HEK293 (cell line): ENCODE measurements at regions not wholly inside any gene's neighbourhood (a gene's known extent, or its start where the extent isn't known, plus 50 kb on each side); places are given as distances from the start of the nearest gene placed in this dataset.

Experiments
- CTCF ChIA-PET: fragments of 350-600 bp; formaldehyde crosslinking; extraction: SDS; loops from one replicate; lab custom pipeline; 2021; ENCODE audit warnings: antibody characterized with exemption; lab: Yijun Ruan, JAX
- POLR2A ChIA-PET: fragments of 300-600 bp; formaldehyde crosslinking; extraction: SDS; loops from one replicate; lab custom pipeline; 2020; ENCODE audit warnings: antibody characterized with exemption, inconsistent platforms; lab: Yijun Ruan, JAX
- H3K27ac ChIP-seq: fragments of 200-500 bp; sonication (Bioruptor generic); 2 replicates; pipeline ENCODE4 v1.5.1; 2014; ENCODE audit warnings: low read depth, low read length, control low read depth, inconsistent platforms; ENCODE audit errors: extremely low read depth
- H3K36me3 ChIP-seq, 2 experiments: fragments of 200-500 bp in 1 of 2; sonication (Bioruptor generic) in 1 of 2; 1 replicate in 1 of 2; 2 replicates in 1 of 2; pipeline ENCODE4 v1.5.1; 2014 to 2017; ENCODE audit warnings: inconsistent platforms in 2 of 2, low read length in 2 of 2; ENCODE audit not compliant: control insufficient read depth in 2 of 2, insufficient read depth in 1 of 2
- H3K4me1 ChIP-seq: fragments of 200-500 bp; sonication (Bioruptor generic); 2 replicates; pipeline ENCODE4 v1.5.1; 2014; ENCODE audit warnings: mild to moderate bottlenecking, low read length, inconsistent platforms; ENCODE audit not compliant: control insufficient read depth, insufficient read depth
- H3K4me3 ChIP-seq: 2 replicates; pipeline ENCODE4 v1.5.1; 2011; ENCODE audit warnings: low read depth, mild to moderate bottlenecking, control low read depth, low read length, moderate library complexity
- H3K9me3 ChIP-seq: fragments of 200-500 bp; sonication (Bioruptor generic); 2 replicates; pipeline ENCODE4 v1.5.1; 2014; ENCODE audit warnings: low read depth, low read length, inconsistent platforms; ENCODE audit not compliant: control insufficient read depth, insufficient read depth
- BCL11A ChIP-seq: fragments of 450-650 bp; formaldehyde crosslinking; IDR thresholded peaks from 2 replicates; pipeline ENCODE4 v1.5.1; 2016; ENCODE audit warnings: low read depth, missing biosample characterization, missing genetic modification characterization
- GLI2 ChIP-seq: fragments of 450-650 bp; formaldehyde crosslinking; IDR thresholded peaks from 2 replicates; pipeline ENCODE4; 2017; ENCODE audit warnings: missing biosample characterization, missing genetic modification characterization, low read depth, borderline replicate concordance
- GLIS1 ChIP-seq: fragments of 450-650 bp; formaldehyde crosslinking; IDR thresholded peaks from 2 replicates; pipeline ENCODE4 v1.5.1; 2016; ENCODE audit warnings: missing biosample characterization, missing genetic modification characterization
- KLF9 ChIP-seq: fragments of 450-650 bp; formaldehyde crosslinking; IDR thresholded peaks from 2 replicates; pipeline ENCODE4 v1.5.1; 2016; ENCODE audit warnings: missing biosample characterization, missing genetic modification characterization, low read depth
- PRDM6 ChIP-seq: fragments of 450-650 bp; formaldehyde crosslinking; IDR thresholded peaks from 2 replicates; pipeline ENCODE4 v1.5.1; 2017; ENCODE audit warnings: missing biosample characterization, missing genetic modification characterization
- SP2 ChIP-seq: fragments of 450-650 bp; formaldehyde crosslinking; IDR thresholded peaks from 2 replicates; pipeline ENCODE4 v1.5.1; 2016; ENCODE audit warnings: missing biosample characterization, missing genetic modification characterization
- ZFP3 ChIP-seq: fragments of 450-650 bp; formaldehyde crosslinking; IDR thresholded peaks from 2 replicates; pipeline ENCODE4 v1.5.1; 2016; ENCODE audit warnings: low read depth, missing biosample characterization, missing genetic modification characterization
- ZNF121 ChIP-seq: fragments of 450-650 bp; formaldehyde crosslinking; IDR thresholded peaks from 2 replicates; pipeline ENCODE4 v1.5.1; 2016; ENCODE audit warnings: missing biosample characterization, missing genetic modification characterization
- ZNF2 ChIP-seq: fragments of 450-650 bp; formaldehyde crosslinking; IDR thresholded peaks from 2 replicates; pipeline ENCODE4 v1.5.1; 2016; ENCODE audit warnings: missing biosample characterization, missing genetic modification characterization
- ZNF211 ChIP-seq: fragments of 450-650 bp; formaldehyde crosslinking; IDR thresholded peaks from 2 replicates; pipeline ENCODE4 v1.5.1; 2016; ENCODE audit warnings: low read depth, missing biosample characterization, missing genetic modification characterization
- ZNF221 ChIP-seq: fragments of 450-650 bp; formaldehyde crosslinking; IDR thresholded peaks from 2 replicates; pipeline ENCODE4 v1.5.1; 2017; ENCODE audit warnings: missing biosample characterization, missing genetic modification characterization, borderline replicate concordance
- ZNF266 ChIP-seq: fragments of 450-650 bp; formaldehyde crosslinking; IDR thresholded peaks from 2 replicates; pipeline ENCODE4 v1.5.1; 2016; ENCODE audit warnings: missing biosample characterization, missing genetic modification characterization, low read depth
- ZNF366 ChIP-seq: fragments of 450-650 bp; formaldehyde crosslinking; conservative IDR thresholded peaks from 2 replicates; pipeline ENCODE4 v1.5.1; 2016; ENCODE audit warnings: missing biosample characterization, missing genetic modification characterization
- ZNF391 ChIP-seq: fragments of 450-650 bp; formaldehyde crosslinking; IDR thresholded peaks from 2 replicates; pipeline ENCODE4 v1.5.1; 2016; ENCODE audit warnings: low read depth, missing biosample characterization, missing genetic modification characterization, borderline replicate concordance
- ZNF473 ChIP-seq: fragments of 450-650 bp; formaldehyde crosslinking; IDR thresholded peaks from 2 replicates; pipeline ENCODE4 v1.5.1; 2017; ENCODE audit warnings: missing biosample characterization, missing genetic modification characterization
- ZNF510 ChIP-seq: fragments of 450-650 bp; formaldehyde crosslinking; IDR thresholded peaks from 2 replicates; pipeline ENCODE4 v1.5.1; 2018; ENCODE audit warnings: mild to moderate bottlenecking, missing genetic modification characterization, missing biosample characterization; ENCODE audit not compliant: insufficient replicate concordance
- ZNF561 ChIP-seq: fragments of 450-650 bp; IDR thresholded peaks from 2 replicates; pipeline ENCODE4 v1.5.1; 2018; ENCODE audit warnings: missing biosample characterization, missing genetic modification characterization, borderline replicate concordance
- ZNF623 ChIP-seq: fragments of 450-650 bp; formaldehyde crosslinking; IDR thresholded peaks from 2 replicates; pipeline ENCODE4 v1.5.1; 2016; ENCODE audit warnings: missing biosample characterization, missing genetic modification characterization
- ZNF654 ChIP-seq: fragments of 450-650 bp; formaldehyde crosslinking; IDR thresholded peaks from 2 replicates; pipeline ENCODE4 v1.5.1; 2016; ENCODE audit warnings: low read depth, missing biosample characterization, missing genetic modification characterization
- ZNF660 ChIP-seq: fragments of 450-650 bp; IDR thresholded peaks from 2 replicates; pipeline ENCODE4 v1.5.1; 2018; ENCODE audit warnings: missing biosample characterization, mild to moderate bottlenecking, missing genetic modification characterization
- ZNF707 ChIP-seq: fragments of 450-650 bp; formaldehyde crosslinking; IDR thresholded peaks from 2 replicates; pipeline ENCODE4 v1.5.1; 2016; ENCODE audit warnings: missing biosample characterization, missing genetic modification characterization
- ZNF785 ChIP-seq: fragments of 450-650 bp; formaldehyde crosslinking; IDR thresholded peaks from 2 replicates; pipeline ENCODE4 v1.5.1; 2016; ENCODE audit warnings: missing biosample characterization, missing genetic modification characterization

DNA sequence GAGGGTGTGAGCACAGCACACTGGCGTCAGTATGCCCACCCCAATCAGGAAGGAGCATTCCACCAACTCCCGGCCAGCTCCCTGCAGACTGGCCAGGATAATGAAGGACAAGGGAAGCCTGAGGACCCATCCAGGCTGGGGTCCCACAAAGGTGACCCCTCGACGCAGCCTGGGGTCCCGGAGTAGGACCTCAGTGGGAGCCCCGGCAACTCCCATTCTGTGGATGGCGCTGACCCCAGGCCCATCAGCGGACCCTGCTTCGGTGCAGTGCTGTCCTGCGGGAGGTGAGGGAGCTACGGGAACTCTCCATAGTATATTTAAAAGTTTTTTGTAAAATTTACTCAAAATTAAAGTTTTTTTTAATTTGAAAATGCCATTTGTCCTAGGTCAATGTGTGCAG lies 137.7 kb upstream of the NKX1-1 start (continued):
- TF ChIP-seq ZNF366 (tag by site-specific recombination) (no peak), ZNF211 (tag by site-specific recombination) (no peak)

DNA sequence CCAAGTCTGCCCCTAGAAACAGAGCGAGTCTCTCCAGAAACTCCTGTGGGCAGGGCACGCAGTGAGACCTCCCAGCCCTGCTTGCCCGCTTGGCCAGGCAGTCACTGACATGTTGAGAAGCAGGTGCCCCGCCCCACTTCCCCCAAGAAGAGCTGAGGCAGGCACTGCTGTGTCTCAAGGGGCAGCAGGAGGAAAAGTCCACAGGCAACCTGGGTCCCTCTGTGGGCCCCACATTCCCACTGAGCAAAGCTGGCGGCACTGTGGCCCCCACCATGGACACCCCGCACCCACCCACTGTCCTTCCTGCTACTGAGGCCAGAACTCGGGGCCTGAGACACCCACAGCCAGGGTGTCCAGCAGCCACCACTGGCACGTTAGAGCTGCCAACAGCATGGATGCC lies 137.3 kb upstream of the NKX1-1 start:
- Histone ChIP-seq H3K9me3 (no peaks in the 10 kb centered on the region), H3K27ac (no peak overlapping the region), H3K4me1 (no peaks in the 10 kb centered on the region), H3K4me3 (no peak overlapping the region)
- ChIA-PET CTCF (no interaction called here), POLR2A (no interaction called here)
- no peak for TF ChIP-seq GLI2 (tag by site-specific recombination)
- no peak for TF ChIP-seq ZNF707
- TF ChIP-seq ZNF2 (tag by site-specific recombination): no peak
- TF ChIP-seq ZNF221 (tag by site-specific recombination): no peak
- TF ChIP-seq GLIS1 (tag by site-specific recombination): no peak
- no peak for TF ChIP-seq ZNF473 (tag by site-specific recombination)
- no peak for TF ChIP-seq KLF9
- TF ChIP-seq ZNF121 (tag by site-specific recombination): no peak
- no peak for TF ChIP-seq ZNF623
- TF ChIP-seq ZNF391: no peak
- no peak for TF ChIP-seq ZNF660 (tag by site-specific recombination)
- TF ChIP-seq ZNF785 (tag by site-specific recombination): no peak
- no peak for TF ChIP-seq SP2 (tag by site-specific recombination)
- TF ChIP-seq PRDM6 (tag by site-specific recombination): no peak
- TF ChIP-seq ZNF654 (tag by site-specific recombination): no peak
- TF ChIP-seq ZNF561 (tag by site-specific recombination): no peak
- no peak for TF ChIP-seq BCL11A (tag by site-specific recombination)
- TF ChIP-seq ZFP3 (tag by site-specific recombination): no peak
- no peak for TF ChIP-seq ZNF266 (tag by site-specific recombination)
- TF ChIP-seq, all 188 proteins: peak for 0
- no peaks in the 10 kb centered on the region for H3K36me3 ChIP-seq

DNA sequence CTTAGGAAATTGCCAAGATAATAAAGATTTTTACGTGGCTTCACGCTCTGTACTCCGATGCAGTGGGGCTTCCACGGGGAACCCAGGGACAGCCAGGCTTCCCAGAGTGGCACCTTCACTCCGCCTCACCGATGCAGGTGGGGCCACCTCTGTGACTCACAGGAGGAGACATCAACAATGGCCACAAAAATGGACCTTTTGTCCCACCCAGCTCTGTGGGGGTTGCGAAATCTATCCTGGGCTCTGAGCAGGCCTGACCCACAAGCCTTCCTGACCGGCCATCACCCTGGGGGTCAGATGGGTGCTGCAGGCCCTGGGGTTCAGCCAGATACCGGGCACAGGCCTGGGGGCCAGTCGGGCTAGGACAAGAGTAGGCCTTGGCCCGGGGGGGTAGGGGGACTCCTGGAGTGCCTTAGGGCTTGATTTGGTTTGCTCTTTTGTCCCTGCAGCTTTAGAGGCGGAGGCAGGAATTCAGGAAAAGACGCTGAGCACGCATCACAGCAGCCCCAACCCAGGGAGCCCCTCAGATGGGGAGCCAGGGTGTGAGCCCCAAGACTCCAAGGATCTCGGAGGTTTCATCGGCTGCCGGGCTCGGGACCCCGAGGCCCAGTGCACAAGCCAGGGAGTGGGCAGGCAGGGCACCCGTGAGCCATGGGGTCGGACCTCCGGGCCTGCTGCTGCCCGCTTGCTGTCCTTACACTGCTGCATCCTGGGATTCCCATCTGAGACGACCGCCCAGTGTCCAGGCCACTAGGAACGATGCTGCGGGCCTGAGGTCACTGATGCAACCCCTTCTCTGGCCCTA lies 136.5 kb upstream of the NKX1-1 start:
- CTCF ChIA-PET: no interaction called here
- Histone ChIP-seq H3K9me3 (no peaks in the 10 kb centered on the region), H3K4me1 (no peaks in the 10 kb centered on the region), H3K4me3 (no peak overlapping the region)
- TF ChIP-seq ZNF510 (no peak), GLIS1 (tag by site-specific recombination) (0 out of 2 replicates have a peak, but pooled peaks have one; percentile 9)
- TF ChIP-seq, all 188 proteins: peak for 1
- POLR2A ChIA-PET: no interaction called here
- H3K36me3 ChIP-seq: no peaks in the 10 kb centered on the region
- H3K27ac ChIP-seq: no peak overlapping the region
